Fibroblast of lung (primary cell): ENCODE measurements at regions not wholly inside any gene's neighbourhood (a gene's known extent, or its start where the extent isn't known, plus 50 kb on each side); places are given as distances from the start of the nearest gene placed in this dataset.

Experiments used
- DNase-seq, 2 donors: peaks; one replicate each; pipeline versions ENCODE4 v3.0.0 to v3.0.0-alpha.2; 2010; ENCODE audit warnings: low read depth in 2 of 2
- H2AFZ ChIP-seq: 2 replicates; pipeline ENCODE4 v1.5.1; 2012; ENCODE audit warnings: low read length, control low read depth, inconsistent platforms
- H3K27ac ChIP-seq: 2 replicates; pipeline ENCODE4 v1.5.1; 2011; ENCODE audit warnings: low read length, control low read depth; ENCODE audit not compliant: insufficient read depth
- H3K27me3 ChIP-seq: 2 replicates; pipeline ENCODE4 v1.5.1; 2011; ENCODE audit warnings: mild to moderate bottlenecking, low read length; ENCODE audit not compliant: control insufficient read depth, insufficient read depth
- H3K36me3 ChIP-seq: 2 replicates; pipeline ENCODE4 v1.5.1; 2011; ENCODE audit warnings: low read length; ENCODE audit not compliant: control insufficient read depth, insufficient read depth
- H3K4me1 ChIP-seq: 2 replicates; pipeline ENCODE4 v1.5.1; 2011; ENCODE audit warnings: low read length; ENCODE audit not compliant: control insufficient read depth, insufficient read depth; ENCODE audit errors: extremely low read depth
- H3K4me2 ChIP-seq: 2 replicates; pipeline ENCODE4 v1.5.1; 2011; ENCODE audit warnings: low read length, control low read depth; ENCODE audit not compliant: insufficient read depth; ENCODE audit errors: extremely low read depth
- H3K4me3 ChIP-seq, 4 experiments: fragments of 200-600 bp in 1 of 4; sonication (generic) in 1 of 4; replicated peaks in 1 of 4; 2 replicates each; pipeline ENCODE4 v1.5.1; 2011 to 2016; ENCODE audit warnings: low read length in 4 of 4, low read depth in 3 of 4, mild to moderate bottlenecking in 3 of 4, control low read depth in 2 of 4, inconsistent platforms in 1 of 4, mixed read lengths in 1 of 4; ENCODE audit not compliant: insufficient read depth in 1 of 4; ENCODE audit errors: control extremely low read depth in 1 of 4
- H3K79me2 ChIP-seq: 2 replicates; pipeline ENCODE4 v1.5.1; 2012; ENCODE audit warnings: mild to moderate bottlenecking, low read length, inconsistent platforms; ENCODE audit not compliant: control insufficient read depth, insufficient read depth
- H3K9ac ChIP-seq: 2 replicates; pipeline ENCODE4 v1.5.1; 2011; ENCODE audit warnings: mild to moderate bottlenecking, low read length, control low read depth; ENCODE audit not compliant: insufficient read depth
- H3K9me3 ChIP-seq: 2 replicates; pipeline ENCODE4 v1.5.1; 2012; ENCODE audit warnings: low read depth, low read length; ENCODE audit not compliant: control insufficient read depth, insufficient read depth
- H4K20me1 ChIP-seq: 2 replicates; pipeline ENCODE4 v1.5.1; 2011; ENCODE audit warnings: low read length; ENCODE audit not compliant: control insufficient read depth, insufficient read depth; ENCODE audit errors: extremely low read depth
- EZH2 ChIP-seq: IDR thresholded peaks from 2 replicates; pipeline ENCODE4 v1.5.1; 2012; ENCODE audit warnings: low read length, control low read depth, mild to moderate bottlenecking; ENCODE audit errors: missing control alignments
- TF ChIP-seq, protein P1 (sequence below), 2 donors: IDR thresholded peaks in 1 of 2; conservative IDR thresholded peaks in 1 of 2; 1 replicate in 1 of 2; 2 replicates in 1 of 2; pipeline ENCODE4 v1.5.1; 2011 to 2012; ENCODE audit warnings: low read length in 2 of 2, control low read depth in 1 of 2, inconsistent platforms in 1 of 2, low read depth in 1 of 2, mild to moderate bottlenecking in 1 of 2

DNA sequence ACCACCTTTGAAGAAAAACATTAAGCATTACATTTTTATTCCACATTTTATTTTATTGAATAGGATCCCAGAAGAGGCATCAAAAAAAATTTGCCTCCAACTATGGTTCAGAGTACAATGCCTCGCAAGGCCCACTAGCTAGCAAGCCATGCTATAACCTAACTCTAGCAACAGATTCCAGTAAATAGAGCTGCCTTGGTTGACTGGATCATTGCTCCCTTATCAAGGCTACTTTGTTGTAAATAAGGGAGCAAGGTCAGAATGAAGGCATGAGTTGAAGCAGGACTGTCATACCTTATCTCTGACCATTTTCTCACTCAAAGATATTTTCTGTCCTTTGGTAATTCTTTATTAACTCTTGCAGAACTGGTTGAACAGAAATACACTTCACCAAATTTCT is 672.6 kb downstream of the EPHA4 start:
- no peak overlapping the region for H3K27ac ChIP-seq
- no peak for DNase-seq
- no peaks in the 10 kb centered on the region for H3K36me3 ChIP-seq
- H3K4me3 ChIP-seq: no peak overlapping the region
- H3K9ac ChIP-seq: no peak overlapping the region
- H3K79me2 ChIP-seq: no peaks in the 10 kb centered on the region
- TF ChIP-seq EZH2: no peak
- TF ChIP-seq, protein P1, sequence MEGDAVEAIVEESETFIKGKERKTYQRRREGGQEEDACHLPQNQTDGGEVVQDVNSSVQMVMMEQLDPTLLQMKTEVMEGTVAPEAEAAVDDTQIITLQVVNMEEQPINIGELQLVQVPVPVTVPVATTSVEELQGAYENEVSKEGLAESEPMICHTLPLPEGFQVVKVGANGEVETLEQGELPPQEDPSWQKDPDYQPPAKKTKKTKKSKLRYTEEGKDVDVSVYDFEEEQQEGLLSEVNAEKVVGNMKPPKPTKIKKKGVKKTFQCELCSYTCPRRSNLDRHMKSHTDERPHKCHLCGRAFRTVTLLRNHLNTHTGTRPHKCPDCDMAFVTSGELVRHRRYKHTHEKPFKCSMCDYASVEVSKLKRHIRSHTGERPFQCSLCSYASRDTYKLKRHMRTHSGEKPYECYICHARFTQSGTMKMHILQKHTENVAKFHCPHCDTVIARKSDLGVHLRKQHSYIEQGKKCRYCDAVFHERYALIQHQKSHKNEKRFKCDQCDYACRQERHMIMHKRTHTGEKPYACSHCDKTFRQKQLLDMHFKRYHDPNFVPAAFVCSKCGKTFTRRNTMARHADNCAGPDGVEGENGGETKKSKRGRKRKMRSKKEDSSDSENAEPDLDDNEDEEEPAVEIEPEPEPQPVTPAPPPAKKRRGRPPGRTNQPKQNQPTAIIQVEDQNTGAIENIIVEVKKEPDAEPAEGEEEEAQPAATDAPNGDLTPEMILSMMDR (conservative IDR thresholded peaks at IDR 0.05 in 1 of 2, IDR thresholded peaks at IDR 0.05 in 1 of 2; ENCODE audit: low read depth in 1 of 2, low read length in 2 of 2): no peak
- no peaks in the 10 kb centered on the region for H3K27me3 ChIP-seq
- H3K9me3 ChIP-seq: no peaks in the 10 kb centered on the region
- no peaks in the 10 kb centered on the region for H3K4me1 ChIP-seq
- H4K20me1 ChIP-seq: no peaks in the 10 kb centered on the region
- H2AFZ ChIP-seq: no peak overlapping the region
- H3K4me2 ChIP-seq: no peak overlapping the region

DNA sequence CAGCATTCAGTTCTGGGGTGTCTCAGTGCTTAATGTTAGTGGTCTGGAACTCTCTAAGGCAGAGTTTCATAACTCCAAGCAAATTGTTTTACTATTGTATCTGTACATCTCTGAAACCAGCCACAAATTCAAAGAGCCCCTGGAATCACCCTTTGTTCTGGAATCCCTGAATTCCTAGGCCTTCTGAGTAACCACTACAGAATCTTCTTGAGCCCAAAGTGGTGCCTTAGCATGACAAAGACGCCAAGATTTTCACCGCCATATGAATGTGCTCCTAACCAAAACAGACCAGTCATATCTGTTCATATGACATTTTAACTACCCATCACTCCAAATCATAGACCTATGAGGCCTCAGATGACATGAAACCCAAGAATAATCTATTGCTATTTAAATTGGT is 668.1 kb downstream of the EPHA4 start:
- no peak overlapping the region for H3K9ac ChIP-seq
- H3K4me2 ChIP-seq: no peak overlapping the region
- no peak overlapping the region for H3K27ac ChIP-seq
- no peaks in the 10 kb centered on the region for H3K9me3 ChIP-seq
- no peak overlapping the region for H2AFZ ChIP-seq
- no peaks in the 10 kb centered on the region for H3K4me1 ChIP-seq
- H3K27me3 ChIP-seq: no peaks in the 10 kb centered on the region
- TF ChIP-seq, protein P1 (conservative IDR thresholded peaks at IDR 0.05 in 1 of 2, IDR thresholded peaks at IDR 0.05 in 1 of 2; ENCODE audit: low read depth in 1 of 2, low read length in 2 of 2): no peak
- TF ChIP-seq EZH2: no peak
- H3K79me2 ChIP-seq: no peaks in the 10 kb centered on the region
- H3K36me3 ChIP-seq: no peaks in the 10 kb centered on the region
- no peaks in the 10 kb centered on the region for H4K20me1 ChIP-seq
- peak in 1 of 2 donors; percentile 54 for DNase-seq
- no peak overlapping the region for H3K4me3 ChIP-seq

DNA sequence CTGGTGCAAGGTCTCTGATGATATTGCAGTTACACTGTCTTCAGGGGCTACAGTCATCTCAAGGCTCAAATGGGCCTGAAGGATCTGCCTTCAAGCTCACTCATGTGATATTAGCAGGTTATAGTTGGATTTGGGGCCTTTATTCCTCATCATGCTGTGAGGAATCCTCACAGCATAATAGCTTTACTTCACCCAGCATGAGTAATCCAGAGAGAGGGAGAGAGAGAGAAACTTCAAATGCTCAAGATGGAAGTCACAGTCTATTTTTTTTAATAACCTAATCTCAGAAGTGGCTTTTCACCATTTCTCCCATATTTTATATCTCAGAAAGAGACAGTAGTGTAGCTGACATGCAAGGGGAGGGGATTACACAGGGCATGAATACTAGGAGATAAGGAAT is 658.7 kb downstream of the EPHA4 start:
- no peak overlapping the region for H2AFZ ChIP-seq
- H3K4me2 ChIP-seq: no peak overlapping the region
- H3K9me3 ChIP-seq: no peaks in the 10 kb centered on the region
- H3K27ac ChIP-seq: no peak overlapping the region
- no peaks in the 10 kb centered on the region for H4K20me1 ChIP-seq
- H3K79me2 ChIP-seq: no peaks in the 10 kb centered on the region
- H3K4me1 ChIP-seq: no peaks in the 10 kb centered on the region
- H3K4me3 ChIP-seq: no peak overlapping the region
- peak in 1 of 2 donors; percentile 36 for DNase-seq
- H3K36me3 ChIP-seq: no peaks in the 10 kb centered on the region
- no peak for TF ChIP-seq EZH2
- TF ChIP-seq, protein P1 (conservative IDR thresholded peaks at IDR 0.05 in 1 of 2, IDR thresholded peaks at IDR 0.05 in 1 of 2; ENCODE audit: low read depth in 1 of 2, low read length in 2 of 2): no peak
- H3K27me3 ChIP-seq: no peaks in the 10 kb centered on the region
- H3K9ac ChIP-seq: no peak overlapping the region
